ENCODE measurements at regions not wholly inside any gene's neighbourhood (a gene's known extent, or its start where the extent isn't known, plus 50 kb on each side); places are given as distances from the start of the nearest gene placed in this dataset.
"Not testable (repeated sequence)": the region's sequence is repeated elsewhere in the genome, so short reads cannot be mapped to it uniquely, and the experiment has no call there.

DNA sequence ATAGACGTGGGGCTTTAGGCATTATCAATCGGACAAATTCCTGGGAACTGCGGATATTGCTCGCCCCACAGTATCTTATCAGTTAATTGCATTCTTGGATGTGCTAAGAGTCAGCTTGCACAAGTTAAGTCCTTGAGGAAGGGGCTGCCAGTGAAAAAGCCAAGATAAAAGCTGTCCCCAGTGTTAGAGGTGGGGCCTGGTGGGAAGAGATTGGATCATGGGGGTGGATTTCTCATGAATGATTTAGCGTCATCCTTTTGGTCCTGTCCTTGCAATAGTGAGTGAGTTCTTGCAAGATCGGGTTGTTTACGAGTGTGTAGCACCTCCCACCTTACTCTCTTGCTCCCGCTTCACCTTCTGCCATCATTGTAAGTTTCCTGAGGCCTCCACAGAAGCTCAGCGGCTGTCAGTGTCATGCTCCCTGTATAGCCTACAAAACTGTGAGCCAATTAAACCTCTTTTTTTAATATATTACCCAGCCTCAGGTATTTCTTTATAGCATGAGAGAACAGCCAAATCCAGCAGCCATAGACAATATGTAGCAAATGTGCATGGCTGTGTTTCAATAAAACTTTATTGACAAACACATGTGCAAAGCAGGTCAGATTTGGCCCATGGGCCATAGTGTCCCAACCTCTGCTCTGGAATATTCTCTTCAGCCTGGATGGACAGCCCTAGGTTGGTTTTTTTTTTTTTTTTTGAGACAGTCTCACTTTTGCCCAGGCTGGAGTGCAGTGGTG is 189.2 kb downstream of the OTOP1 start:
- TF ChIP-seq ARNTL (CRISPR knock-in tag; IDR thresholded peaks at IDR 0.05; ENCODE audit: borderline replicate concordance, low read depth); BACH2 (CRISPR knock-in tag; IDR thresholded peaks at IDR 0.05; ENCODE audit: borderline replicate concordance): not testable (repeated sequence)
